Right lobe of liver (tissue), 6 donors: ENCODE measurements at regions not wholly inside any gene's neighbourhood (a gene's known extent, or its start where the extent isn't known, plus 50 kb on each side); places are given as distances from the start of the nearest gene placed in this dataset.
A peak's percentile ranks its signal among the peaks of the same experiment; 100 is the strongest.

ENCODE experiments used
- ATAC-seq, 4 donors: fragments of 200-7000 bp; cut with Tn5 transposase; one replicate each; pipeline ENCODE4 v1.9.1; 2020; ENCODE audit warnings: mild to moderate bottlenecking in 4 of 4, moderate library complexity in 4 of 4
- DNase-seq, 3 donors: peaks; one replicate each; pipeline ENCODE4 v3.0.0-alpha.2; 2020
- H3K27ac ChIP-seq, 3 donors: fragments of 200-600 bp; one replicate each; pipeline ENCODE4 v1.8.0; 2022
- H3K27me3 ChIP-seq, 2 donors: fragments of 200-600 bp; one replicate each; pipeline ENCODE4 v1.8.0; 2022
- H3K36me3 ChIP-seq, 4 donors: fragments of 200-600 bp; sonication (generic) in 1 of 4; one replicate each; pipeline versions ENCODE4 v1.5.1 to v1.8.0; 2017 to 2022; ENCODE audit warnings: control low read depth in 1 of 4
- H3K4me1 ChIP-seq, 4 donors: fragments of 200-600 bp; sonication (generic) in 1 of 4; one replicate each; pipeline versions ENCODE4 v1.5.1 to v1.8.0; 2017 to 2022; ENCODE audit warnings: control low read depth in 1 of 4
- H3K4me3 ChIP-seq, 3 donors: fragments of 200-600 bp; one replicate each; pipeline ENCODE4 v1.8.0; 2022
- H3K9me3 ChIP-seq, 4 donors: fragments of 200-600 bp; sonication (generic) in 1 of 4; one replicate each; pipeline versions ENCODE4 v1.5.1 to v1.8.0; 2017 to 2022; ENCODE audit warnings: control low read depth in 1 of 4
- POLR2A ChIP-seq: fragments of 450-650 bp; IDR thresholded peaks from one replicate; pipeline ENCODE4 v1.6.1; 2017; ENCODE audit warnings: antibody characterized with exemption, mild to moderate bottlenecking
- WGBS: methylation state at CpG from one replicate; pipeline ENCODE4 v1.1.6; 2018; ENCODE audit warnings: low coverage, low lambda C conversion rate; ENCODE audit not compliant: insufficient coverage; ENCODE audit errors: missing lambda C conversion rate; 5-methylcytosine and 5-hydroxymethylcytosine counted together
- intact Hi-C, 2 donors: fragments of 100-400 bp; cut with DNase I; formaldehyde crosslinking; loops; one replicate each; pipeline versions ENCODE4 v1.11.2 to v1.14.1; 2022
- TF ChIP-seq, protein P1 (sequence below), 4 donors: fragments of 200-600 bp in 3 of 4; fragments of 450-650 bp in 1 of 4; IDR thresholded peaks; one replicate each; pipeline versions ENCODE4 v1.5.1 to v1.8.0; 2016 to 2022; ENCODE audit warnings: antibody characterized with exemption in 4 of 4, mild to moderate bottlenecking in 2 of 4
- donor health status: DM: no; HTN: yes; CAD: no.
- donor health status: DM: no; HTN: no; CAD: no.
- donor health status: DM: no; HTN: no; CAD: no.
- donor health status: DM: no; HTN: yes; CAD: no.
- donor health status: DM: no; HTN: yes; CAD: no.

DNA sequence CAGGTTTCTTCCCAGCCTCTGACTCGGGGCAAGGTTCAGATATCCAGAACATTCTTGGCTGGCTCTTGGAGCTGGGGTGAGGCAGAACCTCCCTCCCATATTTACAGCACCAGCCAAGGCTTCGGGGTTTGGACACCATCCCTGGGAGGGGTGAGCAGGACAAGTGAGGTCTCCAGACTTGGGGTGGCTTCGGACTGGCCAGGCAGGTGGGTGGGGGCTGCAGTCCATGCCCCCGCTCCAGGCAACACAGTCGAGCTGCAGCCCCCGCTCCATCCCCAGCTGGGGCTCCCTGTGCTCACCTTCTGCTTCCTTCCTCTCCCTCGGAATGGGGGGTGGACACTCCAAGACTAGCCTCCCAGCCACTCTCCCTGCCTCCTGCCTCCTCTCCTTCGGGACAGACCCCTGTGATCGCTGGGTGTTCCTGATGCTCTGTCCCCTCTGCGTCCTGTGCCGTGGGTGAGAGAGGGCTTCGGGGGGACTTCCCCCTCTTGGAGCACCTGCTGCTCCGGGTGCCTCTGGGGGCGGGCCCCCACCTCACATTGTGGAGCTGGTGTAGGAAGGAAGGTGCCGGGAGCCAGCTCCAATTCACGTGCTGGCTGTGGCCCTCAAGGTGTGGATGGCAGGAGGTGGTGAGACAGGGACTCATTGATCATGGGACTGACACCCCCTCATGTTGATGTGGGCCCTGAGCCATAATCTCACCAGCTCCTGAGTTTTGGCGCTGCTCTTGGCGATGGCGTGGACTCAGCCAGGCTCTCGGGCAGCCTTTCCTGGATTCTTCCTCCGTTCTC, 189.2 kb downstream of the SEC14L1 start:
- Histone ChIP-seq H3K27me3 (no peaks in the 10 kb centered on the region), H3K27ac (no peak overlapping the region), H3K4me3 (no peak overlapping the region), H3K4me1 (peaks cover 0 to 52% (median 21%) of the 10 kb centered on the region in 4 donors), H3K36me3 (no peaks in the 10 kb centered on the region), H3K9me3 (no peaks in the 10 kb centered on the region)
- no peak for ATAC-seq
- intact Hi-C loops = loop anchor here (2.0 to 5.0 kb wide), 2 partner anchors 162 to 165 kb away; no protein-coding TSS in a partner anchor
- TF ChIP-seq POLR2A = no peak
- TF ChIP-seq, protein P1, sequence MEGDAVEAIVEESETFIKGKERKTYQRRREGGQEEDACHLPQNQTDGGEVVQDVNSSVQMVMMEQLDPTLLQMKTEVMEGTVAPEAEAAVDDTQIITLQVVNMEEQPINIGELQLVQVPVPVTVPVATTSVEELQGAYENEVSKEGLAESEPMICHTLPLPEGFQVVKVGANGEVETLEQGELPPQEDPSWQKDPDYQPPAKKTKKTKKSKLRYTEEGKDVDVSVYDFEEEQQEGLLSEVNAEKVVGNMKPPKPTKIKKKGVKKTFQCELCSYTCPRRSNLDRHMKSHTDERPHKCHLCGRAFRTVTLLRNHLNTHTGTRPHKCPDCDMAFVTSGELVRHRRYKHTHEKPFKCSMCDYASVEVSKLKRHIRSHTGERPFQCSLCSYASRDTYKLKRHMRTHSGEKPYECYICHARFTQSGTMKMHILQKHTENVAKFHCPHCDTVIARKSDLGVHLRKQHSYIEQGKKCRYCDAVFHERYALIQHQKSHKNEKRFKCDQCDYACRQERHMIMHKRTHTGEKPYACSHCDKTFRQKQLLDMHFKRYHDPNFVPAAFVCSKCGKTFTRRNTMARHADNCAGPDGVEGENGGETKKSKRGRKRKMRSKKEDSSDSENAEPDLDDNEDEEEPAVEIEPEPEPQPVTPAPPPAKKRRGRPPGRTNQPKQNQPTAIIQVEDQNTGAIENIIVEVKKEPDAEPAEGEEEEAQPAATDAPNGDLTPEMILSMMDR (IDR thresholded peaks at IDR 0.05) = no peak
- peak in 2 of 3 donors; percentile 47 to 54 for DNase-seq
- 43% methylated on average over 2 of the region's 21 CpGs for WGBS

DNA sequence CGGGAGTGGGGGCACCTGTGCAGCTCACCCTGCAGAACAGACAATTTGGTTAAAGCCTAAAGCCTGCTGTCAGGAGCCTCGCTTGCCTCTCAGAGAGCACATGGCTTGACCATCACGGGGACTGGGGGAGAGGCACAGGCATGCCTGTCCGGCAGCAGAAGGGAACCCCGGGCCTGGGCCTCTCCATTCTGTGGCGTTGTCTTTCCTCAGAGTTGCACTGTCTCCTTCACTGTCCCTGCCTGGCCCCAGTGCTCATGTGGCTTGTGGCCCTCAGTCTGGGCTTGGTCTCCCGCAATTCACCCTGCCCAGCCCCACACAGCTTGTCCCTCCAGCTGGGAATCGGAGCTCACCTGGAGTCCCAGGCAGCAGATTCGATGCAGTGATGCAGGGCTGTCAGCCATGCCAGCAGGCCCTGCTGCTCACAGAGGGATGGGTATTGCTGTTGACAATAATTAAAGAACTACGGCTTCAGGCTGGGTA, 189.9 kb downstream of the SEC14L1 start:
- Histone ChIP-seq H3K4me1 (peaks cover 0 to 45% (median 20%) of the 10 kb centered on the region in 4 donors), H3K27me3 (no peaks in the 10 kb centered on the region), H3K9me3 (no peaks in the 10 kb centered on the region), H3K36me3 (no peaks in the 10 kb centered on the region), H3K27ac (no peak overlapping the region), H3K4me3 (no peak overlapping the region)
- WGBS = 53% methylated on average over 2 of the region's 10 CpGs
- DNase-seq = peak in 2 of 3 donors; percentile 42 to 43
- no peak for TF ChIP-seq POLR2A
- TF ChIP-seq, protein P1 (IDR thresholded peaks at IDR 0.05) = no peak
- no peak for ATAC-seq
- intact Hi-C loops = loop anchor here (2.0 to 5.0 kb wide), 2 partner anchors 162 to 164 kb away; no protein-coding TSS in a partner anchor

DNA sequence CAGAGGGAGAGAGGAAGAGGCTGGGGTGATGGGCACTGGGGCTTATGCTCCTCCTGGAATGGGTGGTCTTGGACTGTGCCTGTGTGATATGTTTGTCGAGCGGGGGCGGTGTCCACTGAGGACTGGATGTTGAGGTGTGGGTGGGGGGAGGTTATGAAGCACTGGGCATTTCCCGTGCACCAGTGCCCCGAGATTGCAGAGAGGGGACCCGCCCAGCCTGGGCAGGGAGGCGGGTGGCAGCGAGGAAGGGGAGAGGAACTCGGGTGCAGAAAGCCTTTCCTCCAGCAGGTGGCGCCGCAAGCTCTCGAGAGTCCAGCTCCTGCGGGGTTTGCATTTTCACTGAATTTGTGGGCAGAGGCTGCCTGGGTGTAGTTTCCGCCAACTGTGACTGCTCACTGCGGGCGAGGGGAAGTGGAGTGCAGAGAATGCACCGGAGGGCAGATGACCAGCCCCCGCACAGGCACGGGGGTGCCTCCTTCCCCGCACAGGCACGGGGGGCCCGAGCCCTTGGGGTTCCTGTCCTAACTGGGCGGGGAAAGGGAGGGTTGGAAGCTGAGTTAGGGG, 190.6 kb downstream of the SEC14L1 start:
- WGBS = 33% methylated on average over 7 of the region's 23 CpGs
- H3K4me1 ChIP-seq = peaks cover 0 to 43% (median 19%) of the 10 kb centered on the region in 4 donors
- peak; percentile 80 to 81 (median 80) for ATAC-seq

More for the DNA sequence above, 190.6 kb downstream of the SEC14L1 start:
- Histone ChIP-seq H3K4me3 (peak overlapping the region in 1 of 3 donors; percentile 11), H3K9me3 (no peaks in the 10 kb centered on the region), H3K27me3 (no peaks in the 10 kb centered on the region), H3K27ac (peak overlapping the region in 1 of 3 donors; percentile 51), H3K36me3 (no peaks in the 10 kb centered on the region)
- intact Hi-C loops = loop anchor here (2.0 to 5.0 kb wide), 2 partner anchors 161 to 163 kb away; no protein-coding TSS in a partner anchor
- TF ChIP-seq, protein P1 (IDR thresholded peaks at IDR 0.05) = peak; percentile 91 to 97 (median 94)
- no peak for TF ChIP-seq POLR2A
- peak; percentile 91 to 92 (median 91) for DNase-seq
